Stimulated activated CD4-positive, alpha-beta T cell treated with anti-CD3 and anti-CD28 coated beads, Interleukin-2, amount 100 ng/mL, for 48 hours (primary cell): ENCODE measurements at regions not wholly inside any gene's neighbourhood (a gene's known extent, or its start where the extent isn't known, plus 50 kb on each side); places are given as distances from the start of the nearest gene placed in this dataset.

ENCODE experiments used
- DNase-seq, 2 donors: peaks; one replicate each; pipeline ENCODE4 v3.0.0-alpha.2; 2020

DNA sequence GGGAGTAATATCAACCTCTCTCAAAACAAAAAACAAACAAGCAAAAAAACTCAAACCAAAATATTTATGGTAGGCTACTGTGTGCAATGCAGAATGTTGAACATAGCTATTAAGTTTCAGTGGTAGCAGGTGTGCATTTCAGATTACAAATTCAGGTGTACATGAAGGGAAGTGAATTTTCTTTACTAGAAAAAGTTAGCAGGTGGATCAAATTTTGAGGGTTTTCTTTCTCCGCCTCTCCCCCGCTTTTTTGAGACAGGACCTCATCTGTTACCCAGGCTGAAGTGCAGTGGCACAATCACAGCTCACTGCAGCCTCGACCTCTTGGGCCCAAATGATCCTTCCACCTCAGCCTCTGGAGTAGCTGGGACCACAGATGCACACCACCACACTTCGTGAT lies 109.7 kb upstream of the GOLIM4 start:
- DNase-seq = no peak

DNA sequence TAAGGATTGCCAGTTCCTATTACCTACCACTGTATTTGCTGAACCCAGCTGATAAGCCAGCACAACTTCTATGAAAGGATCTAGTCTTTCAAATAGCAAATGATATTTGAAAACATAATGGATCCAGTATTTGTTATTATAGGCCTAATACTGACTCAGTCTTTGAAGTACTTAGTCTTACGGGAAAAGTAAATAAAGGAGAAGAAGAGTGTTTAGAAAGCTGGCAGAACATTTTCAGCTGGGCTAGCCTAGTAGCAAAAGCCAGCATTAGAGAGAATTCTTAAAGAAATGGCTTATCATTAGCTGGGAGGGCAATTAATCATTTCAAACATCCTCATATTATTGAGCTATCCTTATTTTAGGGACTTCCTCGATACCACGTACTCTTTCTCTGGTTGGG lies 101.4 kb upstream of the GOLIM4 start:
- no peak for DNase-seq

DNA sequence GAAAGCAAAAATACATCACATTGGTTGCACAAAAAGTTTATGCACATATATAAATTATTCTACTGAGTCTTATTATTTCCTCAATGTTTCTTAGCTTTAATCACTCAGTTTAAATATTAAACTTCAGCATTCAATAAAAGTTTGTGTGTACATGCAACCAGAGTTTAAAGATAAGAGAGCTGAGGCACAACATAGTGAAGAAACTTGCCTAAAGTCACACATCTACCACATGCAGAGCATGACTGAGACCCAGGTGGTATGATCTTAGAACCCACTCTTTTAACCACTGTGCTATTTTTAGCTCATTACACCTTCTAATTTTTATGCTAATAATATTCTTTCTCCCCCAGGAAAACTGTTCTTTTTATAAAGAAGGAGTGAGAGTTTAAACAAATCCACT lies 96.1 kb upstream of the GOLIM4 start:
- DNase-seq = no peak

DNA sequence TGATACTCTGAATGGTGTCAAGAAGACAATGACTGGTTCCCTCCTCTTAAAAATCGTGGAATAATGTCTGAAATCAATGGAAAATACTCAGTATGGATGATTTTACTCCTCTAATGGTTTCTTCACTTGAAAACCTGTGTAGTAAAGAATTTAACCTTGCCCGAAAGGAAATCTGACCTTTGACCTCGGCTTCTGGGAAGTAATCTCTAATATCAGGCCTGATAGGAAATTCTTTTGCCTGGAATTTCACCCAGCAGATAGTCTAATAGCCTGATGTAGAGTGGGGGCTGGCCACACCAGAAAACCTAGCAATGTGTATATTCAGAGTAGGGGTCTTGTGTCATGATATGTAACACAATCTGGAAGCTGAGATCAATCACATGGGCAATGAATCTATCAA lies 91.5 kb upstream of the GOLIM4 start:
- no peak for DNase-seq

DNA sequence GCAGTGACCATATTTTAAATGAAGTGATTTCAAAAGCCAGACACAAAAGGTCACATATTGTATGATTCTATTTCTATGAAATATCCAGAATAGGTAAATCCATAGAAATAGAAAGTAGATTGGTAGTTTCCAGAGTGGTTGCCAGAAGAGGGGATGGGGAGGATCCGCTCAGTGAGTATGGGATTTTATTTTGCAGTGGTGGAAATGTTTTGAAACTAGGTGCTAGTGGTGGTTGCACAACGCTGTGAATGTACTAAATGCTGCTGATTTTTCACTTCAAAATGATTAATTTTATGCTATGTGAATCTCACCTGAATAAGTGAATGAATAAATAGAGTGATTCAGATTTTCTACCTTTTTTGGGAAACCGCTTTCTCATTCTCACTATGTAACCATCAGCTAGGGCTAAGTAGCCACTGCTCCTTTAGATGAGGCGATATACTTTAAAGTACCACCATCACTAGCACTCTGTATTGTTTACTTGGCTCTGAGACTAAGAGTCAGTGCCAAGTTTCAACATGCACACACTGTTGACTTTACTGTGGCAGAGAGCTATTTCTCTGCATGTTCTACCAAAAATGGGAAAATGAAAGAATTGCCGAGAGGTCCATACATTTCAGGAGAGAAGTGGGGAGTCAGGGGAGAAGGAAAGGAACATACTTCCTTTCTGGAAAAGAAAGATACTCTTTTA lies 90.7 kb upstream of the GOLIM4 start:
- DNase-seq = no peak

DNA sequence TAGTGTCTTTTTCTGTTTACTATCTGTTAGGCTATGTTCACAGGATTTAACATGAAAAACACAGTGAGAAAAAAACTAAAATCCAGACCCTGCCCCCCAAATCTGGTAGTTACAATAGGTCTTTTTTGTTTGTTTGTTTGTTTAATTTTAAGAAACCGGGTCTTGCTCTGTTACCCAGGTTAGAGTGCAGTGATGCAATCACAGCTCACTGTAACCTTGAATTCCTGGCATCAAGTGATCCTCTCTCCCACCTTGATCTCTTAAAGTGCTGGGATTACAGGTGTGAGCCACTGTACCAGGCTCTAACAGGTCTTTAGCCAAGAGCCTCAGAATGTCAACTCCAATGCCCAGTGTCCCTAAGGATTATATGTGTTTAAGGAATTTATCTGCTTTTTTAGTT lies 88.0 kb upstream of the GOLIM4 start:
- no peak for DNase-seq

DNA sequence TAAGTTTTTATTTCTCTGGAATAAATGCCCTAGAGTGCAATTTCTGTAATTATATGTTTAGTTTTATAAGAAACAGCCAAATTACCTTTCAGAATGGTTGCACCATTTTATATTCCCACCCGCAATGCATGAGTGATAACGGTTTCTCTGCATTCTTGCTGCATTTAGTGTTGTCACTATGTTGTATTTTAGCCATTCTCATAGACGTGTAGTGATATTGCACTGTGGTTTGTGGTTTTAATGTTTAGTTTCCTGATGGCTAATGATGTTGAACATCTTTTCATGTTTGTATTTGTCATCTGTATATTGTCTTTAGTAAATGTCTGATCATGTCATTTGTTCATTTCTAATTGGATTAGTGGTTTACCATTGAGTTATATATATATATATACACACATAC lies 73.0 kb upstream of the GOLIM4 start:
- no peak for DNase-seq

DNA sequence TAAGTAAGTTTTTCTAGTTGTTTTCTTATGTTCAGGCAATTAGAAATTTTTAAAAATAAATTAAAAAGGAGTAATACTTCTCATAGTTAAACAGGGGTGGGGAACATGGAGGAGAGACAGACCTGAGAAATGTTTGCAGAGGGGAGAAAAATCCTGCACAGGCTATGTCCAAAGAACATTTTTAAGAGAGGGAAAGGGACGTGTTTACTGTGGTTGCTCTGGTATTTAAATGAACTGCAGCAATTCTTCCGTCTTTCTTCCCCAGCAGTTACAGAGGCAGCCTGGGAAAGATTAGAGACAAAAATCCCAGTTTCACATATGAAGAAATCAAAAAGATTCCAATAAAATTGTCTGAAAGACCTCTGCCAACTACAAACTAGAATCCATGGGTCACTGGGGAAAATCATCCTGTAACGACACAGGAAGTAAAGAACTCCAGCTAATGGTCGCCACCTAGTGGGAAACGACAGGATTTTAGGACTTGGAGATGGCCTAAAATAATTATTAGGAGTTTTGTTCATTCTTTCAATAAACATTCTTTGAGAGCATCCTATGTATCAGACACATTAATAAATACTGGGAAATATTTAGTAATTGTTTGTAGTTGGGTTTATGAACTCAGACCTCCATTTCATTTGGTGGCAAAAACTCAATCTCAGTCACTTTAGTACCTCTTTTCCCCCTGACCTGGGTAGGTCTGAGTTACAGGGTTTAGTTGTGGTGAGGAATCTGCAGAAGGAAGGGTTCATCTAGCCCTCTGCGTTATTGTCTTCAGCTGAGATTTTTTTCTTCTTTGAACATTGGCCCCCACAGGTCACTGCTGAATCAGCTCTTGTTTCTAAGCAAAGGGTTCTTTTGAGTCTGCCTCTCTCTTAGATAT lies 69.9 kb upstream of the GOLIM4 start:
- peak; percentile 7 to 18 for DNase-seq

DNA sequence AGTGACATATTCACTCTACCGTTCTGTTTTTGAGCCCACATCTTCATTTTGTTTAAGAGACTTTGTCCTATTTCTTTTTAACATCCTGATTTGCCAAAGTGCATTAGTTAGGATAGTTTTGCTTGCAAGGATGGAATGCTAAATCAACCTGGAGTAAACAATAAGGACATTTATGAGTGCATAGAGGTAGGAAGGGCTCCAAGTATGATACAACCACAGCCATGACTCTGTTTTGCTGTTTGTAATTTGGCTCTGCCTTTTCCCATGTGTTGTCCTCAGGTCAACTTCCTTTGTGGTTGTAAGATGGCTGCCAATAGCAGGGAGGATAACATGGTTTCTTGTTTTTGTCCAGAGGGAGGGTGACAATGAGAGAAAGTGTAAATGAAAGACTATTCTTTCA lies 66.4 kb upstream of the GOLIM4 start:
- DNase-seq = no peak

DNA sequence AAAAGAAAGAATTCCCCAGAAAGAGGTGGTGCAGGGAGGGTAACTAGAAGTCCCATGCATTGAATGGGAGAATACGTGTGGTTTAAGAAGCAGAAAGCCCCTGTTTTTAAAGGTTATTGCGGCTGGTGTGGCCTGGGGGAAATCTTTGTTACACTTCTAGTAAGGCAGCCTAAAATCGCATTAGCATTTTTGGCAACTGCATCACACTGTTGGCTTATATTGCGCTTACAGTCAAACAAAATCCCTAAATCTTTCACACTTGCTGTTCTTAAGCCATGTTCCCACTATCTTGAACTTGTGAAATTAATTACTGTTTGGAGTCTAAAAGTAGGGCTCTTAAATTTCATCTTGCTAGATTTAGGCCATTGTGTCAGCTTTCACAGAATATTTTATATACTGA lies 66.0 kb upstream of the GOLIM4 start:
- no peak for DNase-seq

DNA sequence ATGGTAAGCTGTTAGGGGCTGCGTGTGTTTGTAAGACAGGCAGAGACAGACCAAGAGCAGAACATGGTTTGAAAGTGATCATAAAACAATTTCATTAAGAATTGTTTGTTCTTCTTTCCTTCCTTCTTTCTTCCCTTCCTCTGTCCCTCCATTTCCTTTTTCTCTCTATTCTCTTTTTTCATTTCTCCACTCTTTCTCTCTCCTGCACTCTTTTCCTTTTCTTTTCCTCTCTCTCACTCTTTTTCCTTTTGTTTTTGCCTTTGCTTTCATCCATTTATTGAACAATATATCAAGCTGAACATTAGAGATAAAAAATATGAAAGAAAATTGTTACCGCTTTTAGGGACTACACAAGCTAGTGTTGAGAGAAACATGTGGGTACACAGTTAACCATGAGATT lies 62.2 kb upstream of the GOLIM4 start:
- DNase-seq = no peak

DNA sequence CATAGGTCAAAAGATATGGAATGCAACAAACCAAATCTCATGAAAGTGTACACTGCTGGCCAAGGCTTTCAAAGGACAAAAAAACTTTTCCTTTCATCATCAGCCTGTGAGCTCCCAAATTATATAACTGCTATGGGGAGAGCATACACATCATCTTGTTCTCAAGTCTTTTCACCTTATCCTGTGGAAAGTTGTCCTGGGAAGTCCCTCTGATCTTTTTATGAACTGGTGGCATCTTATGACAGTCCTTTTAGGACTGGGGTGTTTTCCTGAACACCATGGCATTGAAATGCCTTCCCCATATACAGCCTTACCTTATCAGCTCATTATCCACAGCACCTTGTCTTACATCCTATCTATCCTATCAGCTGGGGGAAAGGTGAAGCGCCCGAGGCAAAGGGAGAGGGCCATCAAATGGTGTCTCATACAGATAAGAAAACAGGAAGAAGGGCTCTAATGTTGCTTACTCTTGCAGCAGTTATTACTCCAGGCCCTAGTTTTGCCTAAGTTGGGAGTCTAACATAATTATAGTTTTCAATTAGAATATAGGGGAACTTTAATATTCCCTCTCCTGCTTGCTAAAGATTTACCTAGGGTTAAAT lies 61.5 kb upstream of the GOLIM4 start:
- no peak for DNase-seq

DNA sequence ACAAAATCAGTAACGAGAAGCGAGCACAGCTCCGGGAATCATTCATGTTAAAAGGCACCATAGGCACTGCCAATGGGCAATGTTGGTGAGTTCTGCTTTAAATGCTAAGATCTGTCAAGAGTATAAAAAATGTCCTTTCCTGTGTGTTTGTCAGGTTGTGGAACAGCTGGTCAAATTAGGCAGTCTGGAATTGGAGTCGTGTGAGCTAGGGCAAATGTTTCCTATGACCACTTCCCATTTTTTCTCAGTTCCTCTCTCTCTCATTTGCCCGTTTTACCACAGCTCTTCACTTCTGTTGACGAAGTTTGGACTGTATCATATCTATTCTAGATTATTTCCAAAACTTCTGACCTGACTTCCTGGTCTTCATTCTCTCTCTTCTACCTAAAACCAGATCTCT lies 60.8 kb upstream of the GOLIM4 start:
- no peak for DNase-seq

DNA sequence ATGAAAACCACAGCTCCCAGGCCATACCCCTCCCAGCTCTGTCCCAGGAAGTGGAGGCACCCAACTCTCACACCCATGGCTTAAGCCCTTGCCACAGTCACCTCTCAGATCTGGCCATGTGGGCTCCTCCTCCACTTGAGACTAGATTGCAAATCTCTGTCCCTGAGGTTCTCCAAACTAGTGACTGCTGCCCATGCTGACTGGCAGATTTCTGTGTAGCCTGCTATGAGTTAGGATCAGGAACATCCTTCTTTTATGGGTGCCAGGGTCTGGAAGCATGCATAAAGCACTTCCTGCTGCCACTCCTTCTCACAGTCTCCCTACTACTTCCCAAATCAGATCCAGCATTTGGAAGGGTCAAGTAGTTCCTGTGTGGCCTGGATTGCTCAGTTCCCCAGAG lies 59.6 kb upstream of the GOLIM4 start:
- DNase-seq = no peak

DNA sequence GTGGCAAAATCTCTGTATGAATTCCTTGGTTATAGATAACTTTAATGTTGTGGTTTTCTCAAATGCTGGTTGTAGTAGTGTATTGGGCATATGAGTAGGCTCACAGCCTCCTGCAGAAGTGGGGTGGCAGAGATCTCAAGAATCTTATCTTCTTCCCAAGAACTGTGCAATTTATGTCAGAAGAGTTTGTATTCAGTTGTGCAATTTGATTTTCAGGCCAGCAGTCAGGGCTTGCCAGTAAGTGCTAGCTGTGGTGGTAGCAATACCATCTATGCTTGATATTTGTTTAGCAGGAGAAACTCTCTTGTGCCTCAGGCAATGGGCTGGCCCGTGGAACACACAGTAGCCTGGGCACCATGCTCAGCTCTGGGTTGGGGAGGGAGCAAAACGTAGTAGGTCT lies 58.4 kb upstream of the GOLIM4 start:
- no peak for DNase-seq

DNA sequence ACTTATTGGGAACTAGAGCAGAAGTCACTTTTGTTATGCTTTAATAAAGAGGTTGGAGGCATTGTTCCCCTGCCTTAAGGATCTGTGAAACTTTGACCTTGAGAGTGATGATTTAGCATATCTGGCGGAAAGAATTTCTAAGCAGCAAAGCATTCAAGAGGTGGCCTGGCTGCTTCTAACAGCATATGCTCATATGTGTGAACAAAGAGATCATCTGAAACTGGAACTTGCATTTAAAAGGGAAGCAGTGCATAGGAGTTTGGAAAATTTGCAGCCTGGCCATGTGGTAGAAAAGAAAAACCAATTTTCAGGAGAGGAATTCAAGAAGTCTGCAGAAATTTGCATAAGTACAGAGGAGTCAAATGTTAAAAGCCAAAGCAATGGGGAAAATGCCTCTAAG lies 56.4 kb upstream of the GOLIM4 start:
- no peak for DNase-seq
